Stimulated activated CD8-positive, alpha-beta memory T cell treated with anti-CD3 and anti-CD28 coated beads, Interleukin-15, amount 100 ng/mL, for 48 hours (primary cell): ENCODE measurements at regions not wholly inside any gene's neighbourhood (a gene's known extent, or its start where the extent isn't known, plus 50 kb on each side); places are given as distances from the start of the nearest gene placed in this dataset.

Experiments
- DNase-seq, 2 donors: peaks; one replicate each; pipeline ENCODE4 v3.0.0-alpha.2; 2020; ENCODE audit warnings: low read depth in 2 of 2

GRCh38 chr5:20446121-20446520 lies 458.1 kb upstream of the CDH18 start:
- DNase-seq, result no peak

- DNase-seq, result no peak
These were observed 457.4 kb upstream of the CDH18 start for GRCh38 chr5:20445326-20445860.

GRCh38 chr5:20434786-20435185 lies 446.8 kb upstream of the CDH18 start:
- no peak for DNase-seq

- DNase-seq, result no peak
These were observed 433.1 kb upstream of the CDH18 start for GRCh38 chr5:20420991-20421595.
